ENCODE measurements at regions not wholly inside any gene's neighbourhood (a gene's known extent, or its start where the extent isn't known, plus 50 kb on each side); places are given as distances from the start of the nearest gene placed in this dataset.

- no peaks in the 10 kb centered on the region for H3K36me3 ChIP-seq
- no peak overlapping the region for H3K4me3 ChIP-seq
- Mint-ChIP-seq H3K4me3 (no peak overlapping the region), H3K27me3 (ENCODE audit: insufficient read depth, low read depth) (peaks cover 14% of the 10 kb centered on the region), H3K36me3 (peaks cover 3% of the 10 kb centered on the region), H3K9me3 (no peaks in the 10 kb centered on the region), H3K27ac (no peak overlapping the region), H3K4me1 (peaks cover 8% of the 10 kb centered on the region)
- no peak for DNase-seq (ENCODE audit: low spot score)
- H3K9ac ChIP-seq: no peak overlapping the region
- no peaks in the 10 kb centered on the region for H3K79me2 ChIP-seq (ENCODE audit: low read depth)
- H3K4me2 ChIP-seq: no peak overlapping the region
- H3F3A ChIP-seq (ENCODE audit: low read depth): no peaks in the 10 kb centered on the region
- peaks cover 14% of the 10 kb centered on the region for H3K27me3 ChIP-seq
- H4K20me1 ChIP-seq (ENCODE audit: low read depth): no peaks in the 10 kb centered on the region
- peaks cover 4% of the 10 kb centered on the region for H3K4me1 ChIP-seq
- H3K27ac ChIP-seq: no peak overlapping the region
- H2AFZ ChIP-seq (replicated peaks): no peak overlapping the region
- no peaks in the 10 kb centered on the region for H3K9me3 ChIP-seq (ENCODE audit: low read depth)
- peak; percentile 38 for TF ChIP-seq CTCF (IDR thresholded peaks at IDR 0.05)
- no peak for TF ChIP-seq EZH2 (IDR thresholded peaks at IDR 0.05)
Measured at GRCh38 chr22:23376256-23376655, 195.9 kb downstream of the BCR start.

GRCh38 chr22:23375031-23375827 lies 194.9 kb downstream of the BCR start:
- H3K27ac Mint-ChIP-seq: no peak overlapping the region
- H3K4me1 Mint-ChIP-seq: peaks cover 5% of the 10 kb centered on the region
- peak overlapping the region; percentile 36 for H3K4me3 Mint-ChIP-seq
- Histone ChIP-seq H2AFZ (replicated peaks) (no peak overlapping the region), H3F3A (ENCODE audit: low read depth) (no peaks in the 10 kb centered on the region), H3K4me3 (no peak overlapping the region), H3K9me3 (ENCODE audit: low read depth) (no peaks in the 10 kb centered on the region), H3K27me3 (peaks cover 22% of the 10 kb centered on the region), H3K4me1 (peaks cover 4% of the 10 kb centered on the region), H3K27ac (no peak overlapping the region), H4K20me1 (ENCODE audit: low read depth) (no peaks in the 10 kb centered on the region), H3K4me2 (no peak overlapping the region), H3K9ac (no peak overlapping the region), H3K36me3 (no peaks in the 10 kb centered on the region), H3K79me2 (ENCODE audit: low read depth) (no peaks in the 10 kb centered on the region)
- H3K27me3 Mint-ChIP-seq (ENCODE audit: insufficient read depth, low read depth): peaks cover 10% of the 10 kb centered on the region
- DNase-seq (ENCODE audit: low spot score): no peak
- H3K36me3 Mint-ChIP-seq: no peaks in the 10 kb centered on the region
- no peak for TF ChIP-seq EZH2phosphoT487 (IDR thresholded peaks at IDR 0.05)
- TF ChIP-seq CTCF (IDR thresholded peaks at IDR 0.05): no peak
- no peak for TF ChIP-seq EZH2 (IDR thresholded peaks at IDR 0.05)
- H3K9me3 Mint-ChIP-seq: no peaks in the 10 kb centered on the region

- no peak overlapping the region for H3K27ac Mint-ChIP-seq
- H3K4me1 Mint-ChIP-seq: peaks cover 5% of the 10 kb centered on the region
- no peaks in the 10 kb centered on the region for H3K36me3 Mint-ChIP-seq
- Histone ChIP-seq H3K79me2 (ENCODE audit: low read depth) (no peaks in the 10 kb centered on the region), H3F3A (ENCODE audit: low read depth) (no peaks in the 10 kb centered on the region), H3K4me1 (peaks cover 4% of the 10 kb centered on the region), H3K27ac (no peak overlapping the region), H3K36me3 (no peaks in the 10 kb centered on the region), H4K20me1 (ENCODE audit: low read depth) (no peaks in the 10 kb centered on the region), H2AFZ (replicated peaks) (no peak overlapping the region), H3K4me2 (no peak overlapping the region), H3K9ac (no peak overlapping the region), H3K9me3 (ENCODE audit: low read depth) (no peaks in the 10 kb centered on the region), H3K4me3 (no peak overlapping the region), H3K27me3 (peaks cover 38% of the 10 kb centered on the region)
- no peak for DNase-seq (ENCODE audit: low spot score)
- peaks cover 14% of the 10 kb centered on the region for H3K27me3 Mint-ChIP-seq (ENCODE audit: insufficient read depth, low read depth)
- H3K4me3 Mint-ChIP-seq: no peak overlapping the region
- no peaks in the 10 kb centered on the region for H3K9me3 Mint-ChIP-seq
- TF ChIP-seq EZH2phosphoT487 (IDR thresholded peaks at IDR 0.05) (no peak), CTCF (IDR thresholded peaks at IDR 0.05) (no peak), EZH2 (IDR thresholded peaks at IDR 0.05) (no peak)
Measured at GRCh38 chr22:23373601-23374000, 193.3 kb downstream of the BCR start.

All from neural progenitor cell (in vitro differentiated cells).